ENCODE measurements at regions not wholly inside any gene's neighbourhood (a gene's known extent, or its start where the extent isn't known, plus 50 kb on each side); places are given as distances from the start of the nearest gene placed in this dataset.

GRCh38 chr10:130623680-130624267 is 487.6 kb downstream of the GLRX3 start:
- H3K4me3 ChIP-seq (ENCODE audit: low read depth, low read length) = no peak overlapping the region
- DNase-seq (ENCODE audit: low read depth) = no peak

GRCh38 chr10:130627346-130628045 is 491.3 kb downstream of the GLRX3 start:
- H3K4me3 ChIP-seq (ENCODE audit: low read depth, low read length) = no peak overlapping the region
- DNase-seq (ENCODE audit: low read depth) = no peak

- no peak overlapping the region for H3K4me3 ChIP-seq (ENCODE audit: low read depth, low read length)
- DNase-seq (ENCODE audit: low read depth) = no peak
Measured at GRCh38 chr10:130630135-130630534, 493.9 kb downstream of the GLRX3 start.

DNA sequence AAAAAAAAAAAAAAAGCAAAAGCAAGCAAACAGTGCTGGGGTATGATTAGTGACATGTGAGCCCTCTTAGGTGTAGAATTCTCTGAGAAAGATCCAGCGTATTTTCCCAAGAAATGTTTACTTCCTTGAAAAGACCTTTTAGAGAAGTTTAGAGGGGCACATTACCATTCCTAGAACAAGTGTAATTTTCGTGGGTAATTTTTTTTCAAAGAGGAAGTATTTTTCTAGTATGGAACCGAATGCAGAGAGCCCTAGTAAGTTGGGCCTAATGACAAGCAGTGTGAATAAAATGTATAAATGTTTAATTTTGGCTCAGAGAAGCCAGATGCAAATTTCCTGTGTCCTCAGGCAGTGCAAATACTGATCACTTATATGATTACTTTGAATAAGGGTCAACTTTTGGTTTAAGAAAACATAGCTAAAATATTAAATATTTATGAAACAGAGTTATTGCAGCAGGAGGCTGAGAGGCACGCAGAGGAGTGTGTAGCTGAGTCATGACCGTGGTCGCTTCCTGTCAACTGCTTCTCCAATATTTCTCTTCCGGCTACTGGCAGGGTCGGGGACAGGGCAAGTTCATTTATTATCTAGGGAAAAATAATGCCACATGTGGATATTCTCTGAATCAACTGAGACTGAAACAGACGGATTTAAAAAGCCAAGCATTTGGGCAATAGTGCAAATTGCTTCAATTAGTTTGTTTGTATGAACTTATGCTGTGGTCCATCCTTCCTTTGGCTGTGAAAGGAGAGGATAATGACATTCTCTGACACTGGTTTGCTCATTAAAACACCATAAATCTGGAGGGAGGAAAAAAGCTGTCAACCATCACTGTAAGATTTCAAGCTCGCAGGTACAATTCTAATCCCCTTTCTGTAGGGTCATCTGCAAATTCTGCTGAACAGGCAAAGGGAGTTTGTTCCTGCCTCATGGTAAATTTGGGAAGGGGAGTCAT is 495.2 kb downstream of the GLRX3 start:
- no peak overlapping the region for H3K4me3 ChIP-seq (ENCODE audit: low read depth, low read length)
- no peak for DNase-seq (ENCODE audit: low read depth)

DNA sequence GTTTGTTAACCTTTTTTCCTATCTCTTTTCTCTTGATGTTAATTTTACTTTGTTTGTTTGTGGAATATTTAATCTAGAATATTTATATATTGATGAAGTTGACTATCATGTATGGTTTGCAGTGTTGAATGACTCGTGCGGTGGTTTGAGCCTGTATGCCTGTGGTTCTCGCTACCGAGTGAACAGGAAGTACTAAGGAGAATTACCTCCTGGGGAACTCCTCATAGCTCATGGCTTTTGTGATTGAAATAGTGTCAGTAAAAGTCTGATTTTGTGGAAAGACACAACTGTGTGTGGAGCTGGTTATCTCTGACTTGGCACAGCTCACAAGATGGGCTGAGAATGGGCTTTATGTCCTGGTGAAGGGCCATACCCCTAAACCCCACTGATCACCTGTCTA is 498.6 kb downstream of the GLRX3 start:
- no peak for DNase-seq (ENCODE audit: low read depth)
- no peak overlapping the region for H3K4me3 ChIP-seq (ENCODE audit: low read depth, low read length)

GRCh38 chr10:130635528-130635927 is 499.3 kb downstream of the GLRX3 start:
- DNase-seq (ENCODE audit: low read depth) = no peak
- H3K4me3 ChIP-seq (ENCODE audit: low read depth, low read length) = no peak overlapping the region

DNA sequence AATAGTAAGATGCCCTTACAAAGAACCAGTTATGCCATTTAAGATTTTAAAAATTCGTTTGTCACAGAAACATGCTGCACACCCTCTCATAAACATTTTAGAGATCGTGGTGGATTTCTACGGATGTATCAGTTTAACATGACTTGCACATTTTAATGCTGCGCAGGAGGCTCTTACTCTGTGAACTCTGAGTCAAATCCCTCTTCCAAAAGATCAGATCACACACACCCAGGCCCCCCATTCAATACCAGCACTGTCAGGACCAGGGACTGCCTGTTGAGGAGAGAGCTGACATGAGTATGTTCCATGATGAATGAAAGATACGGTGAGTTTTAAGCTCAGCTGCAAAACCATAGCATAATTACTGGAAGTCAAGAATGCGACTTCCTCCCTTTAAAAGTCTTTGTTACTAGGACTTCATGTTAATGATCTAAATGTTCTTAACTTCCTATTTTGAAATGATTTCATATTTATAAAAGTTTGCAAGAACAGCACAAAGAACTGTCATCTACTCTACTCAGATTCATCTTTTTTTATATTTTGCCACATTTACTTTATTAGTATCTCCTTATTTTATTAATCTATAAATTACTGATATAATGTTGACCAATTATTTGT is 500.2 kb downstream of the GLRX3 start:
- no peak for DNase-seq (ENCODE audit: low read depth)
- H3K4me3 ChIP-seq (ENCODE audit: low read depth, low read length) = no peak overlapping the region

DNA sequence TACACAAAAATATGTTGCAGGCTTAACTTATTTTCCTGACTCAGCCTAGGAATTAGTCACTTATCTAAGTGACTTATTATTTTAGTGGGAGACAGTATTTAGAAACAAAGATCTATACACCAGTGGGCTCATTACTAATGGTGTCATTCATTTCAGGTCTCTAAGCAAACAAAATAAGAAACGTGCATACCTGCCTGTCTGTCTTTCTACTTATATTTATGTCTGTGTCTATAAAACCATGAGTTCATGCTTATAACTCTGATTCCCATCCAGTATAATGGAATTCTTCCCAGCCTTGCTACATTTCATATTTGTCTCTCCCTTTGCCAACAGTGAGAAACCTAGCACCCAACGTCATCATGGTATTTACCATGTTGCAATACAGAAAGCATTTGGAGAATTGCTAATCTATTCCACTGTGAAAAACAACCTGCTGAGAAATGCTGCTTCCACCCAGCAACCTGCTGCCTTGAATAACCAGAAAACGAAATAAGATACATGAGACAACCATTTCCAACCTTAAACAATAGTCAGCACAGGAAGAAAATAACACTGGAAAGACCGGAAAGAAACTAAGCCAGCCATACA is 501.0 kb downstream of the GLRX3 start:
- no peak overlapping the region for H3K4me3 ChIP-seq (ENCODE audit: low read depth, low read length)

DNA sequence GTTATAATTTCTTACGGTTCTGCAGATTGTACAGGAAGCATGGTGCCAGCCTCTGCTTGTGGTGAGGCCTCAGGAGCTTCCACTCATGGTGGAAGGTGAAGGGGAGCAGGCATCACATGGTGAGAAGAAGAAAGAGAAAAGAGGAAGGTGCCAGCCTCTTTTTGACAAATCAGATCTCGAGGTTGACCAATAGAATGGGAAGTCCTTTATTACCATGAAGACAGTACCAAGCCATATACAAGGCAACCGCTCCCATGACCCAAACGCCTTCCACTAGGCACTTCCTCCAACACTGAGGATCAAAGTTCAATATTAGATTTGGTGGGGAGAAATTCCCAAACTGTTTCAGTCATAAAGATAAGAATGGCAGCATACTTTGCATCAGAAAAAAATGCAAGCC is 502.8 kb downstream of the GLRX3 start:
- H3K4me3 ChIP-seq (ENCODE audit: low read depth, low read length) = no peak overlapping the region

More for the DNA sequence above, 501.0 kb downstream of the GLRX3 start:
- no peak for DNase-seq (ENCODE audit: low read depth)

DNA sequence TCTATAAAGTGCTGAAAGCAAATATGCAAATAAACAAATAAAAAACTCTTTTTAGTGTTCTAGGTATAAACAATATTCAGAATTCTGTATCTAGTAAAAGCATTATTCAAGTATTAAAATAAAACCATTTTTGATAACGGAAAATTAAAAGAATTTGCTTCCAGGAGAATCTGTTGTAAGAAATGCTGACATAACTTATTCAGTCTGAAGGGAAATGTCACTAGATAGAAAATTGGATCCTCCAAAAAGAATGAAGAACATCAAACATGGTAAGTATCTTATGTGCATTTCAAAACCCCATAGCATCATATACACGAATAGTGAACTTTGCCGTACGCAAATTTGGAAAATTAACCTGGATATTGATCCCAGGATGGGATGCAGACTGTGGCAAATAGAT is 506.7 kb downstream of the GLRX3 start:
- H3K4me3 ChIP-seq (ENCODE audit: low read depth, low read length) = no peak overlapping the region
- DNase-seq (ENCODE audit: low read depth) = no peak

More for the DNA sequence above, 502.8 kb downstream of the GLRX3 start:
- DNase-seq (ENCODE audit: low read depth) = no peak

- H3K4me3 ChIP-seq (ENCODE audit: low read depth, low read length) = no peak overlapping the region
- no peak for DNase-seq (ENCODE audit: low read depth)
Measured at GRCh38 chr10:130647341-130647740, 511.1 kb downstream of the GLRX3 start.

DNA sequence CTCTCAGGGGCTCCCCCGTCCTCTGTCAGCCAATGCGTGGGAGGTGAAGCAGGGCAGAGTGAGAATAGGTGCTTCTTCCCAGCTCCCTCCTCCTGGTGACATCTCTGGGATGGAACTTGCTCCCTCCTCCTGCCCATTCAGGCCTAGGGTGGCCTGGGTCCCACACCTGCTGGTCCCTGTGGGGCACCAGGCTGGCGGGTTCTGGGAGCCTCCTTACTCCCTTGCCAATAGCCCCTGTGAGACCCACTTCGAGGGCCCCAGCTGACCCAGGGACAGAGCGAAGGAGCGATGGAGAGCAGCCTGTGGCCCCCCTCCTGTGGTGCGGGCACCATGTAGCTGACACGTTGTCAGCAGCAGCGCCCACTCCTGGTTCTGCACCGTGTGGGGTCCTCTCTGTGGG is 512.6 kb downstream of the GLRX3 start:
- DNase-seq (ENCODE audit: low read depth) = no peak
- no peak overlapping the region for H3K4me3 ChIP-seq (ENCODE audit: low read depth, low read length)

DNA sequence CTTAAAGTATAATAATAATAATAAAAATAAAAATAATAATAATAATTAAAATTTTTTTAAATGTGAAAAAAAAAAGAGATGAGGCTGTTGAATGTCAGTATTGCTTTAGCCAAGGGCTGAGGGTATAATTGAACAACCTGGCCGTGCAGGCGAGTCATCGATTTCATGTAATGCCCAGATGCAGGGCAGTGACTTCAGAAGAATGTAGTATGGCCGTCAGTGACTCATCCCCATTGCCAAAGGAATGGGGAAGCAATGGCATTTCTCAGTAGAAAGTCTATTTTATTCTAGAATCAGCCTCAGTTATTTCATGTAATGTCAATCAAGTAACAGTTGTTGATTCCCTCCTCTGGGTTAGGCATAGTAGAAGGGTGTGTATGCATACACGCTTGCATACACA is 516.4 kb downstream of the GLRX3 start:
- no peak for DNase-seq (ENCODE audit: low read depth)
- H3K4me3 ChIP-seq (ENCODE audit: low read depth, low read length) = no peak overlapping the region

- no peak for DNase-seq (ENCODE audit: low read depth)
- H3K4me3 ChIP-seq (ENCODE audit: low read depth, low read length) = no peak overlapping the region
Measured at GRCh38 chr10:130652964-130653578, 516.9 kb downstream of the GLRX3 start.

- no peak overlapping the region for H3K4me3 ChIP-seq (ENCODE audit: low read depth, low read length)
- DNase-seq (ENCODE audit: low read depth) = no peak
Measured at GRCh38 chr10:130654726-130655125, 518.5 kb downstream of the GLRX3 start.

- H3K4me3 ChIP-seq (ENCODE audit: low read depth, low read length) = no peak overlapping the region
- DNase-seq (ENCODE audit: low read depth) = no peak
Measured at GRCh38 chr10:130655313-130656186, 519.4 kb downstream of the GLRX3 start.

DNA sequence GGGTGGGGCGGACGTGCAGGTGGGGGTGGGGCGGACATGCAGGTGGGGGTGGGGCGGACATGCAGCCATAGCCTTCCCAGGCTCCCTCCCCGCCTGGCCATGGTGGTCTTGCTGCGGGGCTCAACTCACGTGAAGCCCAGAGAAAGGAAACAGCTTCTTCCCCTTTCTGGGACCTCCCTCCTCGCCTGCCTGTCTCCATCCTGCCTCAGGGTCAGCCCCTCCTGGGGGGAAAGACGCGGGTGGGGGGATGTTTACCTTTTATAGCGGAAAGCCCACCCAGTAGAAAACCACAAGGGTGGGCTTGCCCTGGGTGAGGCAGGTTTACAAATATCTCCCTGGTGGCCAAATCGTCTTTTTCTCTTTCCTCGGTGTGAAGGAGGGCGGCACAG is 520.0 kb downstream of the GLRX3 start:
- H3K4me3 ChIP-seq (ENCODE audit: low read depth, low read length) = no peak overlapping the region
- DNase-seq (ENCODE audit: low read depth) = no peak

GRCh38 chr10:130656582-130657133 is 520.5 kb downstream of the GLRX3 start:
- no peak overlapping the region for H3K4me3 ChIP-seq (ENCODE audit: low read depth, low read length)
- DNase-seq (ENCODE audit: low read depth) = no peak

Measured in skeletal muscle cell (primary cell).